ENCODE measurements at regions not wholly inside any gene's neighbourhood (a gene's known extent, or its start where the extent isn't known, plus 50 kb on each side); places are given as distances from the start of the nearest gene placed in this dataset.

DNA sequence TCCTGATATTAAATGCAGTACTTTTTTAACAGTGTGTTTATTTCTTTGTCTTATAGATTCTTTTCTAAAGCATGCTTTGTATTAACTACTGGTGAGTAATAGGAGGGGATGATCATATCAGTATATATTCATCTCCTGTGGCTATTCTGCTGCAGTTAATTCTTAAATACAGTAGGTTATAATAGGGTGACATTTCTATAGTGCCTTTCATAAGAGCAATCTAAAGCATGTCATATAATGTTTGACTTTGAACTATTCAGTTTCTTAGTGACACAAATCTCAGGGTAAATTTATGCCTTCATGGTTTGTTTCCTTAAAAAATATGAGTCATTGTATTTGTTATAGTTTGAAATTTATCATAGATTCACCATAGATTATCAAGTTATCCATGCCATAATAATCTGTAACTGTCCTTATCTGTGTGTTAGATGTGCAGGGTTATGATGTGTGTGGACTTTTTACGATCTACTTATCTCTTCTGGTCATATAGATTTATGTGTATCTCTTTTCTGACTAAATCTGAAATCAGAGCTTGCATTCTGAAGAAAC, 1019.5 kb downstream of the NR2F1-AS1 start:
- H3F3A ChIP-seq (ENCODE audit: insufficient read depth, low read length, poor library complexity, severe bottlenecking) = peaks cover 11% of the 10 kb centered on the region
- TF ChIP-seq, protein P1, sequence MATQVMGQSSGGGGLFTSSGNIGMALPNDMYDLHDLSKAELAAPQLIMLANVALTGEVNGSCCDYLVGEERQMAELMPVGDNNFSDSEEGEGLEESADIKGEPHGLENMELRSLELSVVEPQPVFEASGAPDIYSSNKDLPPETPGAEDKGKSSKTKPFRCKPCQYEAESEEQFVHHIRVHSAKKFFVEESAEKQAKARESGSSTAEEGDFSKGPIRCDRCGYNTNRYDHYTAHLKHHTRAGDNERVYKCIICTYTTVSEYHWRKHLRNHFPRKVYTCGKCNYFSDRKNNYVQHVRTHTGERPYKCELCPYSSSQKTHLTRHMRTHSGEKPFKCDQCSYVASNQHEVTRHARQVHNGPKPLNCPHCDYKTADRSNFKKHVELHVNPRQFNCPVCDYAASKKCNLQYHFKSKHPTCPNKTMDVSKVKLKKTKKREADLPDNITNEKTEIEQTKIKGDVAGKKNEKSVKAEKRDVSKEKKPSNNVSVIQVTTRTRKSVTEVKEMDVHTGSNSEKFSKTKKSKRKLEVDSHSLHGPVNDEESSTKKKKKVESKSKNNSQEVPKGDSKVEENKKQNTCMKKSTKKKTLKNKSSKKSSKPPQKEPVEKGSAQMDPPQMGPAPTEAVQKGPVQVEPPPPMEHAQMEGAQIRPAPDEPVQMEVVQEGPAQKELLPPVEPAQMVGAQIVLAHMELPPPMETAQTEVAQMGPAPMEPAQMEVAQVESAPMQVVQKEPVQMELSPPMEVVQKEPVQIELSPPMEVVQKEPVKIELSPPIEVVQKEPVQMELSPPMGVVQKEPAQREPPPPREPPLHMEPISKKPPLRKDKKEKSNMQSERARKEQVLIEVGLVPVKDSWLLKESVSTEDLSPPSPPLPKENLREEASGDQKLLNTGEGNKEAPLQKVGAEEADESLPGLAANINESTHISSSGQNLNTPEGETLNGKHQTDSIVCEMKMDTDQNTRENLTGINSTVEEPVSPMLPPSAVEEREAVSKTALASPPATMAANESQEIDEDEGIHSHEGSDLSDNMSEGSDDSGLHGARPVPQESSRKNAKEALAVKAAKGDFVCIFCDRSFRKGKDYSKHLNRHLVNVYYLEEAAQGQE (IDR thresholded peaks at IDR 0.05; ENCODE audit: borderline replicate concordance) = no peak
- TF ChIP-seq MXI1 (conservative IDR thresholded peaks at IDR 0.05; ENCODE audit: poor library complexity, severe bottlenecking) = no peak
- TF ChIP-seq SMC3 (conservative IDR thresholded peaks at IDR 0.05; ENCODE audit: poor library complexity) = no peak
- TF ChIP-seq, protein P2, sequence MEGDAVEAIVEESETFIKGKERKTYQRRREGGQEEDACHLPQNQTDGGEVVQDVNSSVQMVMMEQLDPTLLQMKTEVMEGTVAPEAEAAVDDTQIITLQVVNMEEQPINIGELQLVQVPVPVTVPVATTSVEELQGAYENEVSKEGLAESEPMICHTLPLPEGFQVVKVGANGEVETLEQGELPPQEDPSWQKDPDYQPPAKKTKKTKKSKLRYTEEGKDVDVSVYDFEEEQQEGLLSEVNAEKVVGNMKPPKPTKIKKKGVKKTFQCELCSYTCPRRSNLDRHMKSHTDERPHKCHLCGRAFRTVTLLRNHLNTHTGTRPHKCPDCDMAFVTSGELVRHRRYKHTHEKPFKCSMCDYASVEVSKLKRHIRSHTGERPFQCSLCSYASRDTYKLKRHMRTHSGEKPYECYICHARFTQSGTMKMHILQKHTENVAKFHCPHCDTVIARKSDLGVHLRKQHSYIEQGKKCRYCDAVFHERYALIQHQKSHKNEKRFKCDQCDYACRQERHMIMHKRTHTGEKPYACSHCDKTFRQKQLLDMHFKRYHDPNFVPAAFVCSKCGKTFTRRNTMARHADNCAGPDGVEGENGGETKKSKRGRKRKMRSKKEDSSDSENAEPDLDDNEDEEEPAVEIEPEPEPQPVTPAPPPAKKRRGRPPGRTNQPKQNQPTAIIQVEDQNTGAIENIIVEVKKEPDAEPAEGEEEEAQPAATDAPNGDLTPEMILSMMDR (IDR thresholded peaks at IDR 0.05; ENCODE audit: poor library complexity, severe bottlenecking) = no peak
- no peak for TF ChIP-seq TAF1 (IDR thresholded peaks at IDR 0.05; ENCODE audit: low read depth)
- no peak for TF ChIP-seq EZH2 (IDR thresholded peaks at IDR 0.05; ENCODE audit: borderline replicate concordance, insufficient read depth, low read length, poor library complexity, severe bottlenecking)
- TF ChIP-seq EP300 (conservative IDR thresholded peaks at IDR 0.05; ENCODE audit: poor library complexity, severe bottlenecking) = no peak
- TF ChIP-seq RAD21 (conservative IDR thresholded peaks at IDR 0.05) = no peak
- no peak for TF ChIP-seq POLR2AphosphoS5 (IDR thresholded peaks at IDR 0.05)
- H3K4me2 ChIP-seq (ENCODE audit: low read length) = no peak overlapping the region
- H3K4me3 ChIP-seq (ENCODE audit: low read length) = no peak overlapping the region
- H2AFZ ChIP-seq (ENCODE audit: low read depth, low read length) = no peak overlapping the region
- peaks cover 72% of the 10 kb centered on the region for H3K27me3 ChIP-seq (ENCODE audit: insufficient read depth, low read depth, low read length)
- H3K79me2 ChIP-seq (replicated peaks; ENCODE audit: insufficient read depth, low read length) = no peaks in the 10 kb centered on the region
- no peaks in the 10 kb centered on the region for H3K36me3 ChIP-seq (ENCODE audit: insufficient read depth, low read length)
- H4K20me1 ChIP-seq (ENCODE audit: insufficient read depth) = no peaks in the 10 kb centered on the region
- no peaks in the 10 kb centered on the region for H3K9me3 ChIP-seq (ENCODE audit: low read length)
- H3K9ac ChIP-seq (ENCODE audit: low read length) = no peak overlapping the region
- no peak overlapping the region for H3K27ac ChIP-seq (ENCODE audit: low read length)
- H3K9me2 ChIP-seq (ENCODE audit: insufficient read depth, low read length) = no peaks in the 10 kb centered on the region

DNA sequence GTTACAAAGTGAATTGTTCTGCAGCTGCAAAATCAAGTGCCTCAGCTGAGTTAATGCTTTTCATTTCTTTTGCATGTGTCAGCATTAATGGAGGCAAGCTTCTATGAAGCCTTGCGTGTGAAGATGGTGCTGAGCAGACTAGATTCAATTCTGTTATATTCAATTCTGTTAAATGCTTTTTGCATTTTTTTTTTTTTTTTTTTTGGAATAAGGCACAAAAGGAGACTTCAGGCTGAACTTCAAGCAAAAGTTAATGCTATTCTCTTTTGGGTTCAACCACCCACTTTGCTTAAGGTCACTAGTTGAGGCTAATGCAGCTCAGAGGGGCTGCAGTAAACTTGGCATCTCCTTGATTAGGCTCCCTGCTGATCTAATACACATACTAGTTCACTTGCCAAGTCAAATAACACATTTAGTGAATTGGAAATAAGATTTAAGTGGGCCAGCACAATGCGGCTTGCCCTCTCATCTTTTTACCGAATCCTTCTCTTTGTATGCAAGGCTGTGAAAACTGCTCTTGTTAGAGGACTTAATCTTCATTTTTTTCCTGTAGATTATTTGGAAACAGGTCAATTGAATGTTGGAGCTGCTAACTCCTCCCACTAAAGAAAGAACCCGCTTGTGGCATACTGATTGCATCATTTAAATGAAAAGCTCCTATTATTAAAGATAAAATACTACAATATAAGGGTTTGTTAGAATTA, 1020.2 kb downstream of the NR2F1-AS1 start:
- H3K27ac ChIP-seq (ENCODE audit: low read length) = no peak overlapping the region
- H3K36me3 ChIP-seq (ENCODE audit: insufficient read depth, low read length) = no peaks in the 10 kb centered on the region
- no peaks in the 10 kb centered on the region for H4K20me1 ChIP-seq (ENCODE audit: insufficient read depth)
- no peak overlapping the region for H3K4me3 ChIP-seq (ENCODE audit: low read length)
- no peaks in the 10 kb centered on the region for H3K79me2 ChIP-seq (replicated peaks; ENCODE audit: insufficient read depth, low read length)
- H3K9me2 ChIP-seq (ENCODE audit: insufficient read depth, low read length) = no peaks in the 10 kb centered on the region
- H3K9ac ChIP-seq (ENCODE audit: low read length) = no peak overlapping the region
- no peak overlapping the region for H3K4me2 ChIP-seq (ENCODE audit: low read length)
- no peak overlapping the region for H2AFZ ChIP-seq (ENCODE audit: low read depth, low read length)
- no peaks in the 10 kb centered on the region for H3K9me3 ChIP-seq (ENCODE audit: low read length)
- H3K27me3 ChIP-seq (ENCODE audit: insufficient read depth, low read depth, low read length) = peaks cover 71% of the 10 kb centered on the region
- peaks cover 11% of the 10 kb centered on the region for H3F3A ChIP-seq (ENCODE audit: insufficient read depth, low read length, poor library complexity, severe bottlenecking)
- TF ChIP-seq, protein P2 (IDR thresholded peaks at IDR 0.05; ENCODE audit: poor library complexity, severe bottlenecking) = no peak
- TF ChIP-seq TAF1 (IDR thresholded peaks at IDR 0.05; ENCODE audit: low read depth) = no peak
- no peak for TF ChIP-seq EP300 (conservative IDR thresholded peaks at IDR 0.05; ENCODE audit: poor library complexity, severe bottlenecking)
- TF ChIP-seq SMC3 (conservative IDR thresholded peaks at IDR 0.05; ENCODE audit: poor library complexity) = no peak
